ENCODE measurements at regions not wholly inside any gene's neighbourhood (a gene's known extent, or its start where the extent isn't known, plus 50 kb on each side); places are given as distances from the start of the nearest gene placed in this dataset.

DNA sequence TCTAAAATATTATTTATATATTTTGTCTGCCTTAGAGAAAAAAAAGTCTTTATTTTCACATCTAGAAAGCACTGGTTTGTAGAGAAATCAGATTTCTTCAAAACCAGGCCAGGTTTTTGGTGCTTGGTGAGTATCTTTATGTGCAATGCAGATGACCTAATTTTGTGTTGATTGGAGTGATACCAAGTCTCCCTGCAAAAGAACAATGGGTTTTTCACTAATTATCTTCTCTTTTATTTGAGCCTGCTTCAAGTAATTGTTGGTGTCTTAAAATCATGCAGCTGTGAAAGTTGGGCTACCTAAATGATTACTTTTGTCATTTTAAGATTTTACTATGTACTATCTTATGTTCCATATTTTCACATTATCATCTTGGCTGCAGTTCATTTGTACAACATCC is 874.7 kb downstream of the TFAP2A start:
- no peak for DNase-seq (ENCODE audit: missing footprints)
- intact Hi-C loops (cut with DNase I): loop anchor here (10.0 kb wide), 1 partner anchor 895 kb away; no protein-coding TSS in a partner anchor

DNA sequence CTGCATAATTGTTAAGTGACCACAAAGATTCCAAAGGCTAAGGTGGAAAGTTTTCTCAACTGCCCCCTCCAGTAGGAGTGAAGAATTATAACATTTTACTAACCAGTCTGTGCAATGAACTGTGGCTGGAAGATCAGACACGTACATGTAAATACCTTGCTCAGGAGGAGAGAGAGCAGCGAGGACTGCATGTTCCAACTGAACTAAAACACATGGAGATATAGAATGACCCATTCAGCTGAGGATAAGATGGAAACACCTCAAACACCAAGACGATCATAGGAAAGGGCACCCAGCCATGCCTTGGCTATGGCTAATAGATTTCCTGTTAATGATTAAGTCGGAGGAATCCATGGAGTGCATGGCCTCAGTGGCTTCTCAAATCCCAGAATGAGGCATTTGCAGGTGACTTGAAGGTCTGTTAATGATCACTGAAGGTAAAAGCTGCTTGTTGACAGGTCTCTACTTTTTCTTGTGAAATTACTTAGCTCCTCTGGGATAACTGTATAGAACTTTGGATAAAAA is 875.6 kb downstream of the TFAP2A start:
- ATAC-seq (no peak), DNase-seq (ENCODE audit: missing footprints) (no peak)
- intact Hi-C loops (cut with DNase I): no loop called here

More for the DNA sequence above, 874.7 kb downstream of the TFAP2A start:
- ATAC-seq: no peak

DNA sequence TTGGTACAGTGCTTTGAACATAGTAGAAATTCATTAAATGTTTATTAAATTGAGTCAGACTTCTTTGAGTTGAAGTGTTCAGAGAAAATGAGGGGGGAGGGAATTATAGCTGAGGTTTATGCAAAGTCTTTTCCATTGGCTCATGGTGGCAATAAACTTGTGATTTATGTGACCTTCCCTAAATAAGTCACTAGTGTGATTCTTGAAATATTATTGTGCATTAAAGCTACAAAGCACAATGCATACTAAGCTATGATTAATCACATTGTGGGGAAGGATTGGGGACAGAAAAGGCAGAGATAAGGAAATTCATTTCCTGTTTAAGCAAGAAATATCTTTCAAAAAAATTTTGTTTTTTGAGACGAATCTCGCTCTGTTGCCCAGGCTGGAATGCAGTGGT is 877.5 kb downstream of the TFAP2A start:
- no peak for ATAC-seq
- intact Hi-C loops (cut with DNase I): no loop called here
- DNase-seq (ENCODE audit: missing footprints): no peak

DNA sequence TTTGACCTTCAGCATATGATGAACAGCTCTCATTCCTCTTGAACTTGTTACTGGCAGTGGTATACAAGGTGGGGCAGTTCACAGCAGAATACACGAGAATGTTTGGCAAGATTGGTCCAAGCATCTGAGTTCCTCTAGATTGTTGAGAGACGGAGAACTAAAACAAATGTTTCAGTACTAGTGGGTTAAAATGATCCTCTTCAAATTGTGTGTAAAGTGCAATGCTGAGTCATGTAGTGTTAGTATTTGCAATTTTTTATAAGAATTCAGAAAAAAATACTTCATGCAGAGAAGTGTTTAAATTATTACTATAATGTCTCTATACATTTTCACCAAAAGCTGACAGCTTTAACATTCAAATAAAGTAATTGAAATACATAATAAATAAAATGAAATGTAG is 879.8 kb downstream of the TFAP2A start:
- ATAC-seq (no peak), DNase-seq (ENCODE audit: missing footprints) (no peak)
- intact Hi-C loops (cut with DNase I): no loop called here

DNA sequence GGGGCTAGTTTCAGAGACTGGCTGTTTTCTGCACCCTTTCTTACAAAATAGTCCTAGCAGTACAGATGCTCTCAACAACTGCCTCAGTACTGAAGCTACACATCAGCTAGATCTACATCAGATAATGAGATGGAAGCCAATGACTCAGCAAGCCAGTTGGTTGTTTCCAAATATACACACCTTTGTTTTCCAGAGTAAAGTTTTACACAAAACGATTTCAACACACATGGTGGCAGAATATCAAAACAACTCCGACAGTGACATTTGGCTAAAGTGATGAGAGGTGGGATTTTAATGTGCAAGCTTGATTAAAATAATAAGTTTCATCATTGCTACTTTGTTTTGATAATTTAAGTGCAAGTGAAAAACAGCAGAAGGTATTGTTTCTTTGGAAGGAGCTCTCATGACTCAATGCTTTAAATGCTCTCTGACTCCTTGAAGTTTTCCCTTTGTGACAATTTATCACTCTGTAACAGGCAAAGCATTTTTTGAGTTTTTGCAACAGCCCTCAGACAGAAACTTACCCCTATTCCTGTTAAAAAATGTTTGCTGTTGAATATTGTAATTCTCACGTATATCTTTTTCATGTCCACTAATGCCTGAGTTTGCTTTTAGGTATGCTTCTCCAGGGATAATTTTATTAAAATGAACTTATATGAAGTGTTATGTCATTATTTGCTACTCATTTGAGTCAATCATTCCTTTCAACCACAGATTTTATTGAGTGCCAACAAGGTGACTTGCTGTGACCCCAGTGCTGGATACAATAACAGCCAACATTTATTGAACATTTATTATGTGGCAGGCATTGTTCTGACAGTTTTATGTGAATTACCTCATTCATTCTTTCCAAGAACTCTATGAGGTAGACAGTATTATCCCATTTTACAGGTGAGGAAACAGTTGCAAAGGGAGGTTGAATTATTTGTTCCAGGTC is 882.0 kb downstream of the TFAP2A start:
- intact Hi-C loops (cut with DNase I): no loop called here
- ATAC-seq: no peak

DNA sequence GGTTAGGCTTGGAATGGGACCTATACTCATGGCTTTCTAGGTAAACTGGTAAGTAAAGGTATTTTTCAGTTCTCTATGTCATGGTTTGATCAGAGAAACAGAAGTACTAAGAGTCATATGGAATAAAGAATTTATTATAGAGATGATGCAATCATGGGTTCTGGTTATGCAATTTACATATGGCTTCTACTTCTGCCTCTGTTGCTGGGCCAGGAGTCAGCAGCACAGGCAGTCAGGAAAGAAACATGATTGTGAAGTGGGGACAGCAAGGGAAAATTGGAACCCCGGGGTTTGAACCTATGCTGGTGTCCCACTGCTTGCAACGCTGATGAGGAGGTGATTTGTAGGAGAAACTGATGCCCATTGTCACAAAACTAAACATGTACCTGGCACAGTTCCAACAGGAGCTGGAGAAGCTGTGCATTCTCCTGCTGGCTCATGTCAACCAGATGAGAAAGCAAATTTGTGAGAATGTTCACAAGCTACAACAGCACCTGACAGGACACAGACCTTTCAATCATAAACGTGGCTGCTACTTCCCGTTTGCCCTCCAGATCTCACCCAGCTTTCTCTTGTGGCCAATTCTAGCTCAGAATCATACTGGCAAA is 887.1 kb downstream of the TFAP2A start:
- DNase-seq (ENCODE audit: missing footprints) (no peak), ATAC-seq (no peak)
- intact Hi-C loops (cut with DNase I): no loop called here

More for the DNA sequence above, 882.0 kb downstream of the TFAP2A start:
- no peak for DNase-seq (ENCODE audit: missing footprints)

DNA sequence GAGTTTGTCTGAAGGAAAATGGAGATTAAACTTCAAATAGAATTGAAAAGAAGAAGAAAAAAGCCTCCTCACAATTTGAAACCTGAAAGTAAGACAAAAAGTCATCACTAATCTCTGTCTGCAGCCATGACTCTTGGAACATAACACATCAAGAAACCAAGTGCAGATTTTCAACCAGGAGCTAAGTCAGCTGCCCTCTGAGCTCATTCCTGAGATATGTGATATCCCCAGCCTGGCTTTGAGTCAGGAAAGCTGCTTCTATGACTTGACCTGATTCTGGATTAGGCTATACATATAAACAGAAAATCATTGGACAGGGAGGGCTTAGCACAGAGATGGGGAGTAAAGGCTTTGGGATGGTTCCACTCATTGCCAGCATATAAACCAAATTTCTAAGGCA is 891.4 kb downstream of the TFAP2A start:
- intact Hi-C loops (cut with DNase I): no loop called here

DNA sequence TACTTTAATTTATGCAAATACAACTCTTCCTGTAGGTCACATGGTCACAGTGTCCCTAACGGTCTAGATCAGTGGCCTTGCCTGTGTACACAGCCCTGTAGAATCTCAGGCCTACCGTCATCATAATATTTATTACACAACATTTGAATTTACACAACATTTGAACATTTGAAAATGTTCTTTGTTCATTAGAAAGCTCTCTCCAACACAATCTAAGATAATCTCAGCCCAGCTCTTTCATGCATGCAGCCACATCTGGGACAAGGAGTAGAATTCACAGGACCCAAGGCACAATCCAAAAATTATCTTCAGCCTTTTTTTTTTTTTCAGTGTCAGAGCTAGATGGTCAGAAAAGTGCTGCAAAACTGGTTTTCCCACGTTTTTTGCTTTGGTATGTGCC is 892.8 kb downstream of the TFAP2A start:
- ATAC-seq (no peak), DNase-seq (ENCODE audit: missing footprints) (no peak)
- intact Hi-C loops (cut with DNase I): no loop called here

More for the DNA sequence above, 891.4 kb downstream of the TFAP2A start:
- ATAC-seq (no peak), DNase-seq (ENCODE audit: missing footprints) (no peak)

DNA sequence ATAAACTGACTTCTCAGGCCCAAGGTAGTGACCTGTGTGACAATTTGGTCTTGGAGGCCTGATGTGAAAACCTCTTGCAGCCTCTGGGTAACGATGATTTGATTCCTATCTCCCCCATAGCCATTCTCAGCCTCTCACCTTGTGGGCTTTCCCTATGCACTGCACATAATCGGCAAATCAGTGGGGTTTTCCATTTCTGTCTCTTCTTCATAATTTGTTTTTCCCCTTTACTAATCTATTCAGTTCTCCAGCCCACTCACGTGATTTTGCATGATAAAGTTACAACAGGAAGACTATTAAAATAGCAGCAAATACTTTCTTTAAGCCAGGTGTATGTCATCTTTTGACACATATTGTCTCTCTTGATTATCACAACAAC is 893.7 kb downstream of the TFAP2A start:
- ATAC-seq (no peak), DNase-seq (ENCODE audit: missing footprints) (no peak)
- intact Hi-C loops (cut with DNase I): no loop called here

DNA sequence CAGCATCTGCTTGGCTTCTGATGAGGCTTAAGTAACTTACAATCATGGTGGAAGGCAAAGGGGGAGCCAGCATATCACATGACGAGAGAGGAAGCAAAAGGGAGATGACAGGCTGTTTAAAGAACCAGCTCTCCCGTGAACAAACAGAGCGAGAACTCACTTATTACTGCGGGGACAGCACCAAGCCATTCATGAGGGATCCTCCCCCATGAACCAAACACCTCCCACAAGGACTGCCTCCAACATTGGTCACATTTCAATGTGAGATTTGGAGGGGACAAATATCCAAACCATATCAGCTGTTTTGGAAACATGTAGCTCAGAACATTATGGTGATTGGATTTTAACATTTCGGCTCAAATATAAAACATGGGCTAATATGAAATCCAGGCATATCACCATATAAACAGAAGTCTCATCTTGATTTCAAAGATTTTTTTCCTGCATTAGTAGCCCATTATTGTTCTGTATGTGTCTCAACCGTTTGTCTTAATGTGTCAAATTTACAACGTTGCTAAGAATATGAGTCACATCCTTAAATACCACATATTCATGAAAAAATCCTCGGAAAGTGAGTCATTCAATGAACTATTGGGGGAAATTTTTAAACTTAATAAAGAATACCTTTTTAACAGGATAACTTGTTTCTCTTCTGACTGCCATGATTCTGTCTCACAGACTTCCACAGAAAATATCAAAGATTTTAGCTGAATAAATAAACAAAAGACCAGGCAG is 894.3 kb downstream of the TFAP2A start:
- ATAC-seq (no peak), DNase-seq (ENCODE audit: missing footprints) (no peak)
- intact Hi-C loops (cut with DNase I): no loop called here

DNA sequence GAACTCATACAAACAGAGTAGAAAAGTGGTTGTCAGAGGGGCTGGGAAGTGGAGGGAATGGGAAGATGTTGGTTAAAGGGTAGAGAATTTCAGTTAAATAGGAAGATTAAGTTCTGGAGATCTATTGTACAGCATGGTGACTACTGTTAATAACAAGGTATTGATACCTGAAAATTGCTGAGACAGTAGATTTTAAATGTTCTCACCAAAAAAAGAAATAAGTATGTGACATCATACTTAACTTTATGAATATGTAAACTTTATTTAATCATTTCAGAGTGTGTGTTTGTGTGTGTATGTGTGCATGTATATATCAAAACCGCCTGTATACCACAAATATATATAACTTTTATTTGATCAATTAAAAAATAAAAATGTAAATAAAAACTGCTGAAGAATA is 896.4 kb downstream of the TFAP2A start:
- intact Hi-C loops (cut with DNase I): no loop called here
- DNase-seq (ENCODE audit: missing footprints): no peak
- ATAC-seq: no peak

DNA sequence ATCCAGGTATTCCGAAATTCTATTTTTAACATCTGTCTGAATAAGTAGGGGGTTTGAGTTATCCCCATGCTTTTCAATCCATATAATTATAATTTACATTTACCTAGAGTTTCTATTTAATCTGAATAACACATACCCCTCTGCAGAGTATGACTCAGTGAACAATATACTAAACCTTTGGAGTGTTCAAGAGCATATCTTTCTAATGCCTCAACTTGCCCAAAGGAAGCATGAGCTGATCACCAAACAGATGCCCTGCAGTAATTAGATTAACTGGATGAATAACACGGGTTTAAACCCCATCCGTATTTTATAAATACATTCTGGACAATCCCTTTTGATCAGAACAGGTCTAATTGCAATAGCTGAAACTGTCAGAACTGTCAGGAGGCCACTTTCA is 897.1 kb downstream of the TFAP2A start:
- ATAC-seq: no peak
- intact Hi-C loops (cut with DNase I): no loop called here
- no peak for DNase-seq (ENCODE audit: missing footprints)

DNA sequence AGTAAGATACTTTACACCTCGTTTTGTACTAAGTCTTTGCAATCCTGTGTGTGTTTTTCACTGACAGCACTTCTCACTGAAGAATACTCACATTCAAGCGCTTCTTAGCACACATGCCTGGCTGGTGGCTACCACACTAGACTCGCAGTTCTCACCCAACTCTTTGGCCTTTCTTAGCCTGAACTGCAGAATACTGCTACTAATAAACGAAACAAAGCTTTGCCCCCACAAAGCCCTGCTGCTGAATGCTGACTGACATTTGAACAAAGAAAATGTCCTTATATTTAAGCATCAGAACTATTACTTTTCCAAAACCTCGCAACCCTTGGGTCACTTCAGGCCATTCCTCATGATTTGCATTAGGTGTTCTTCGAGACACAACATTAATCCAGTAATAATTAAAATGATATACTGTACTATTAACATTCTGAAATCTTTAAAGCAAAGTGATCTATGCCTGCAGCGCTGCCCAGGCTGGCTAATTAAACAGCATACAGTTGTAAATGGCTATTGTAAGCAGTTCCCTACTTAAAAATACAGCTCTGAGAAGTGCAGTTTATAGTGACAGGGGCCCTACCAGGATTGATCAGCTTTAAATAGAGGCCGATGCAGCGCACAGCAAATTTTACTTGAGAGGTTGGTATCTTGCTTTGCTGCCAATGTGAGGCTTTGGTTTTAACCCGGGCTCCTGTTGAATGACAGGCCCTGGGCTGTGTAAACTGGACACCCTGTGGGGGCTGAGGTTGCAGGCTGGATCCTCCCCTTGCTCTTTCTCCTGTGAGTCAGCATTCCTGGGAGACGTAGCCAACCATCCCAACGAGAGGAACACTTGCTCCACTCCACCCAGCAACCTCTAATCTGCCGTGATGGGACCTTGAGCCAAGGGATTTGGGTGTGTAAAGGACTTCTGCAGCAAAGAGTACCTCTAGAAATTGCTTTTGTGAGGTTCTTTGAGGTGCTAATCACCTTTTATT is 899.0 kb downstream of the TFAP2A start:
- ATAC-seq: no peak
- DNase-seq (ENCODE audit: missing footprints): no peak
- intact Hi-C loops (cut with DNase I): no loop called here

DNA sequence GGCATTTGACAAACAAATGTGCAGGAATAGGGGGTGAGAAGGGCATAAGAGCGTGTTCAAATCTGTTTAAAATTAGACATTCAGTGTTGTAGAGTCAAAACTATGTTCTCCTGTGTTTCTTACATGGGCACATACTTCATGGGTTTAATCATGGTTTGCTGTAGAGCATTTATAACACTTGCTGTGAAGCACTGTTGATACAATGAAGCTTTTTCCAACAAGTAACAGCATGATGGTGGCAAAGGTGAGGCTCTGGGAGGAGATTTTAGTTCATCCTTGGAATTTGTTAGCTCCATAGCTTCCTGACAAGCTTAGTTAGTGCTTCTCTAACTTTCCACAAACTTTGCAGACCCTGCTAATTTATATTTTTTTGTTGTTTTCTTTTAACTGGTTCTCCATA is 900.7 kb downstream of the TFAP2A start:
- no peak for DNase-seq (ENCODE audit: missing footprints)
- ATAC-seq: no peak
- intact Hi-C loops (cut with DNase I): no loop called here

DNA sequence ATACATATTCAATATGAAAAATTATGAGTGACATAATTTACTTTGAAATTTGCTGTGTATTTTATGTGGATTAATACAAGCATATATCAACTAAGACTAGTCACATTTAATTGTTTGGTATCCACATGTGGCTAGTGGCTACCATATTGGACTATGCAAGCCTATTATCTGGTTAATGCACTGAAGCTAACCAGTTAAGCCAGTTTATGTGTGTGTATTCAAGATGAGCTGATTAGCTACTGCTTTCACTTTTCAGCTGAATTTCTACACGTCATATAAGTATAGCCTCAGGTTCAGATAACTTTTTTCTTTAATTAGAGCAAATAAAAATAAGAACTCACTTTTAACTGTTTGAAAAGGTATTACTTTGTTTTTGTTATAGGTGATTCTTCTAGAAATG is 903.7 kb downstream of the TFAP2A start:
- DNase-seq (ENCODE audit: missing footprints) (no peak), ATAC-seq (no peak)
- intact Hi-C loops (cut with DNase I): no loop called here

DNA sequence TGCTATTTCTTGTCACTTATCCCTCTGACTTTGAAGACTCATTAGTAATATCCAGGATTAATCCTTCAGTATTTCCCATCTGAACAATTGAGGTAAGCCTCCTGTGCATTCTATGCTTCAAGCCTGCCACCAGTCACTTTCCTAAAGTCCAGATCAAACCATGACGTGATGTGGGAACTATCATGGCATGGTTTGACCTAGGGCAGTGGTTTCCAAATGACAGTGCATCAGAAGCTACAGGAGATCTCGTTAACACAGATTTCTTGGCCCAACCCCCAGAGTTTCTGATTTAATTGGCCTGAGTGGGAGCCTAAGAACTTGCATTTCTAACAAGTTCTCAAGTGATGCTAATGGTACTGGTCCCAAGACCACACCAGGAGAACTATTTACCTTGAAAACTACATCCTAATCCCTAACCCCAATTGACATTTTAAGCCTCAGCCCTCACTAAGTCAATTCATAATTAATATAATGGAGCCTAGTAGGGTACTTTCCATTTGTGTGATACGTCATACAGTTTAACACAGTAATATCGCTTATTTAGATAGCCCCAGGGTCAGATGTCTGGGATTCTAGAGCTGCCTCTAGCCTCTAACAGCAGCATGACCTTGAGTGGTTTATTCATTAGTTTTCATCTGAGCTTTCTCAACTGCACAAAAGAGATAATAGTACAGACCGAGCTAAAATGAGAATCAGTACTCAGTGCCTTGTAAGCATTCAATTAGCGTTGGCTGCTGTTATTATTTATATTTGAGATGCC is 907.6 kb downstream of the TFAP2A start:
- no peak for ATAC-seq
- no peak for DNase-seq (ENCODE audit: missing footprints)
- intact Hi-C loops (cut with DNase I): no loop called here

DNA sequence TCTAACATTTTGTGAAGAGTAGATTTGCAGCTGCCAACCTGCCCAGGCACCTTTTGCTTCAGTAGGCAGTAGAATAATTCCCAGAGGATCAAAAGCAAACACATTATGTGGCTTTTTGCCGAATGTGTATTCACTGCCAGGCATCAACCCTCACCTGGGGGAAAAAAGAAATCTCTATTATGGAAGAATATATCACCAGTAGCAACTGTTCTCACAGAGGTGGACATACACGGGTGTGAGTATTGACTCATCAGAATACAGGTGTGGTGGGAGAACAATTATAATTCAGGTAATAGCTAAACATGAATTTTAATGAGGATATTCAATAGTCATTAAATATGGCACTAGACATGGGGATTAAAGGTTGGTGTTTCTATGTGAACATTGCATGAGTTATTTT is 910.7 kb downstream of the TFAP2A start:
- no peak for ATAC-seq
- intact Hi-C loops (cut with DNase I): no loop called here
- no peak for DNase-seq (ENCODE audit: missing footprints)

All from Right ventricle myocardium inferior (tissue), 1 donor.